Activated CD4-positive, alpha-beta T cell treated with anti-CD3 and anti-CD28 coated beads, Interleukin-10, Interleukin-2, amounts not matched to agents 100 ng/mL and 50 ng/mL, durations not matched to agents 16 hours and 8 hours (primary cell): ENCODE measurements at regions not wholly inside any gene's neighbourhood (a gene's known extent, or its start where the extent isn't known, plus 50 kb on each side); places are given as distances from the start of the nearest gene placed in this dataset.
"Not testable (repeated sequence)": the region's sequence is repeated elsewhere in the genome, so short reads cannot be mapped to it uniquely, and the experiment has no call there.

Experiments used
- DNase-seq: peaks from one replicate; pipeline ENCODE4 v3.0.0-alpha.2; 2020

GRCh38 chr3:106840319-106840718 lies 536.9 kb upstream of the CCDC54 start:
- no peak for DNase-seq

- DNase-seq: no peak
These were observed 535.1 kb upstream of the CCDC54 start for GRCh38 chr3:106842151-106842550.

- no peak for DNase-seq
These were observed 532.6 kb upstream of the CCDC54 start for GRCh38 chr3:106844638-106845037.

- DNase-seq: no peak
These were observed 529.1 kb upstream of the CCDC54 start for GRCh38 chr3:106848099-106848498.

GRCh38 chr3:106850437-106850836 lies 526.8 kb upstream of the CCDC54 start:
- no peak for DNase-seq

GRCh38 chr3:106858321-106858720 lies 518.9 kb upstream of the CCDC54 start:
- not testable (repeated sequence) for DNase-seq

- DNase-seq: no peak
These were observed 517.1 kb upstream of the CCDC54 start for GRCh38 chr3:106860182-106860581.

- DNase-seq: no peak
These were observed 515.2 kb upstream of the CCDC54 start for GRCh38 chr3:106862067-106862466.

- no peak for DNase-seq
These were observed 499.6 kb upstream of the CCDC54 start for GRCh38 chr3:106877627-106878026.

GRCh38 chr3:106880206-106880605 lies 497.0 kb upstream of the CCDC54 start:
- DNase-seq: no peak

GRCh38 chr3:106881186-106881585 lies 496.1 kb upstream of the CCDC54 start:
- no peak for DNase-seq

GRCh38 chr3:106882297-106882696 lies 494.9 kb upstream of the CCDC54 start:
- DNase-seq: no peak

GRCh38 chr3:106906074-106906473 lies 471.2 kb upstream of the CCDC54 start:
- DNase-seq: no peak

- DNase-seq: no peak
These were observed 468.9 kb upstream of the CCDC54 start for GRCh38 chr3:106908181-106908938.

GRCh38 chr3:106913111-106913698 lies 464.0 kb upstream of the CCDC54 start:
- DNase-seq: no peak

GRCh38 chr3:106913966-106914365 lies 463.3 kb upstream of the CCDC54 start:
- DNase-seq: no peak

GRCh38 chr3:106920609-106921008 lies 456.6 kb upstream of the CCDC54 start:
- no peak for DNase-seq

- DNase-seq: no peak
These were observed 448.2 kb upstream of the CCDC54 start for GRCh38 chr3:106929081-106929480.

GRCh38 chr3:106930086-106930485 lies 447.2 kb upstream of the CCDC54 start:
- DNase-seq: no peak

GRCh38 chr3:106931904-106932303 lies 445.3 kb upstream of the CCDC54 start:
- no peak for DNase-seq

- DNase-seq: no peak
These were observed 440.9 kb upstream of the CCDC54 start for GRCh38 chr3:106936337-106936736.

- no peak for DNase-seq
These were observed 435.2 kb upstream of the CCDC54 start for GRCh38 chr3:106942051-106942450.

- no peak for DNase-seq
These were observed 434.2 kb upstream of the CCDC54 start for GRCh38 chr3:106943071-106943470.

- DNase-seq: no peak
These were observed 431.8 kb upstream of the CCDC54 start for GRCh38 chr3:106945435-106945834.

- no peak for DNase-seq
These were observed 430.4 kb upstream of the CCDC54 start for GRCh38 chr3:106946866-106947265.
